B cell (primary cell): ENCODE measurements at regions not wholly inside any gene's neighbourhood (a gene's known extent, or its start where the extent isn't known, plus 50 kb on each side); places are given as distances from the start of the nearest gene placed in this dataset.

Experiments
- ATAC-seq: fragments of 200-7000 bp; cut with Tn5 transposase; one replicate; pipeline ENCODE4 v1.10.0; 2021; ENCODE audit warnings: low read depth, mild to moderate bottlenecking, moderate number of reproducible peaks, moderate library complexity
- CTCF ChIA-PET: fragments of 350-600 bp; sonication (Branson Sonifier 250); formaldehyde crosslinking; loops from one replicate; lab custom pipeline; 2021; ENCODE audit warnings: antibody characterized with exemption, inconsistent platforms; lab: Charles Lee
- POLR2A ChIA-PET: fragments of 350-600 bp; sonication (Branson Sonifier 250); formaldehyde crosslinking; loops from one replicate; lab custom pipeline; 2021; ENCODE audit warnings: antibody characterized with exemption; lab: Charles Lee
- DNase-seq: peaks from one replicate; pipeline ENCODE4 v3.0.0; 2013
- H2AFZ ChIP-seq: 2 replicates; pipeline ENCODE4 v1.6.1; 2012; ENCODE audit warnings: mild to moderate bottlenecking, low read depth, low read length; ENCODE audit not compliant: insufficient read depth, poor library complexity, severe bottlenecking
- H3K27ac ChIP-seq, 2 donors: 1 replicate in 1 of 2; 2 replicates in 1 of 2; pipeline ENCODE4 v1.5.1; 2012 to 2013; ENCODE audit warnings: low read length in 2 of 2, mild to moderate bottlenecking in 2 of 2, moderate library complexity in 1 of 2
- H3K27me3 ChIP-seq, 4 experiments: fragments of 200-600 bp in 1 of 4; sonication (generic) in 1 of 4; replicated peaks in 1 of 4; 1 replicate in 2 of 4; 2 replicates in 2 of 4; pipeline versions ENCODE4 v1.6.1 to v1.7.0; 2013 to 2016; ENCODE audit warnings: low read length in 3 of 4, mild to moderate bottlenecking in 2 of 4, mixed read lengths in 1 of 4, moderate library complexity in 1 of 4; ENCODE audit not compliant: insufficient read depth in 4 of 4, control insufficient read depth in 3 of 4; ENCODE audit errors: control extremely low read depth in 1 of 4
- H3K36me3 ChIP-seq, 2 experiments: replicated peaks in 1 of 2; 1 replicate in 1 of 2; 2 replicates in 1 of 2; pipeline versions ENCODE4 v1.6.1 to v1.7.1; 2013; ENCODE audit warnings: low read length in 1 of 2; ENCODE audit not compliant: insufficient read depth in 2 of 2, control insufficient read depth in 1 of 2; ENCODE audit errors: control extremely low read depth in 1 of 2, extremely low read depth in 1 of 2
- H3K4me1 ChIP-seq, 2 donors: fragments of 200-600 bp in 1 of 2; sonication (generic) in 1 of 2; 1 replicate in 1 of 2; 2 replicates in 1 of 2; pipeline versions ENCODE4 v1.5.1 to v1.6.1; 2013 to 2017; ENCODE audit warnings: low read length in 2 of 2; ENCODE audit not compliant: control insufficient read depth in 2 of 2, insufficient read depth in 2 of 2
- H3K4me2 ChIP-seq: replicated peaks from 2 replicates; pipeline ENCODE3; 2012; ENCODE audit warnings: mild to moderate bottlenecking, low read depth, low read length; ENCODE audit not compliant: poor library complexity, severe bottlenecking
- H3K4me3 ChIP-seq, 5 experiments: fragments of 200-600 bp in 1 of 5; sonication (generic) in 1 of 5; 1 replicate in 3 of 5; 2 replicates in 2 of 5; pipeline versions ENCODE4 v1.5.1 to v1.7.0; 2011 to 2016; ENCODE audit warnings: low read length in 4 of 5, mild to moderate bottlenecking in 4 of 5, low read depth in 2 of 5, control low read depth in 1 of 5, moderate library complexity in 1 of 5; ENCODE audit not compliant: insufficient read depth in 1 of 5; ENCODE audit errors: control extremely low read depth in 1 of 5, extremely low read depth in 1 of 5
- H3K79me2 ChIP-seq: fragments of 200-600 bp; sonication (generic); one replicate; pipeline ENCODE4 v1.6.0; 2016; ENCODE audit warnings: low read length; ENCODE audit not compliant: control insufficient read depth, insufficient read depth
- H3K9ac ChIP-seq: fragments of 200-600 bp; sonication (generic); 2 replicates; pipeline ENCODE4 v1.6.1; 2017; ENCODE audit warnings: mild to moderate bottlenecking, low read length, moderate library complexity
- H3K9me3 ChIP-seq, 3 donors: one replicate each; pipeline versions ENCODE4 v1.6.1 to v1.7.1; 2013; ENCODE audit warnings: low read length in 2 of 3; ENCODE audit not compliant: control insufficient read depth in 2 of 3, insufficient read depth in 1 of 3; ENCODE audit errors: control extremely low read depth in 1 of 3
- H4K20me1 ChIP-seq: 2 replicates; pipeline ENCODE4 v1.6.0; 2012; ENCODE audit warnings: mild to moderate bottlenecking, low read length; ENCODE audit not compliant: insufficient read depth, control insufficient read depth, poor library complexity, severe bottlenecking
- H3K27ac Mint-ChIP-seq: one replicate; pipeline ENCODE4 v1.8.0; 2021; ENCODE audit warnings: mixed read lengths
- H3K27me3 Mint-ChIP-seq: one replicate; pipeline ENCODE4 v1.8.0; 2021; ENCODE audit warnings: mixed read lengths
- H3K4me1 Mint-ChIP-seq: one replicate; pipeline ENCODE4 v1.8.0; 2021; ENCODE audit warnings: mixed read lengths
- H3K4me3 Mint-ChIP-seq: one replicate; pipeline ENCODE4 v1.8.0; 2021; ENCODE audit warnings: mixed read lengths
- H3K9me3 Mint-ChIP-seq: one replicate; pipeline ENCODE4 v1.8.0; 2022; ENCODE audit warnings: mixed read lengths; ENCODE audit not compliant: insufficient read depth
- EZH2 ChIP-seq: IDR thresholded peaks from 2 replicates; pipeline ENCODE4 v1.6.1; 2012; ENCODE audit warnings: borderline replicate concordance, low read depth, mild to moderate bottlenecking, moderate library complexity, low read length; ENCODE audit not compliant: insufficient read depth, poor library complexity, severe bottlenecking
- WGBS: methylation state at CpG from one replicate; pipeline ENCODE4 v1.1.5; 2013; ENCODE audit warnings: missing lambda C conversion rate; ENCODE audit not compliant: insufficient coverage; 5-methylcytosine and 5-hydroxymethylcytosine counted together
- intact Hi-C: fragments of 100-400 bp; cut with micrococcal nuclease; formaldehyde crosslinking; loops from one replicate; pipeline ENCODE4 v1.10.0; 2022
- TF ChIP-seq, protein P1 (sequence below): fragments of 200-600 bp; IDR thresholded peaks from one replicate; pipeline ENCODE4 v1.8.0; 2022; ENCODE audit warnings: antibody characterized with exemption, mild to moderate bottlenecking

- ChIA-PET CTCF (no interaction called here), POLR2A (no interaction called here)
- ATAC-seq (no peak), DNase-seq (peak; percentile 15)
- no peaks in the 10 kb centered on the region for H3K27me3 ChIP-seq
- H3K9ac ChIP-seq, result no peak overlapping the region
- no peaks in the 10 kb centered on the region for H3K79me2 ChIP-seq
- no peak overlapping the region for H3K27ac ChIP-seq
- intact Hi-C loops, result loop anchor here (5.0 kb wide), 2 partner anchors 620 to 885 kb away; no protein-coding TSS in a partner anchor
- H3K4me1 ChIP-seq, result no peaks in the 10 kb centered on the region
- WGBS, result no CpG with 5 or more reads among the region's 3 CpGs
- H3K27me3 Mint-ChIP-seq, result peaks cover 3% of the 10 kb centered on the region
- no peaks in the 10 kb centered on the region for H3K36me3 ChIP-seq
- no peaks in the 10 kb centered on the region for H4K20me1 ChIP-seq
- H3K4me2 ChIP-seq, result no peak overlapping the region
- no peaks in the 10 kb centered on the region for H3K9me3 ChIP-seq
- H3K4me1 Mint-ChIP-seq, result no peaks in the 10 kb centered on the region
- H3K9me3 Mint-ChIP-seq, result peaks cover 2% of the 10 kb centered on the region
- H3K4me3 Mint-ChIP-seq, result no peak overlapping the region
- H2AFZ ChIP-seq, result no peak overlapping the region
- TF ChIP-seq, protein P1, sequence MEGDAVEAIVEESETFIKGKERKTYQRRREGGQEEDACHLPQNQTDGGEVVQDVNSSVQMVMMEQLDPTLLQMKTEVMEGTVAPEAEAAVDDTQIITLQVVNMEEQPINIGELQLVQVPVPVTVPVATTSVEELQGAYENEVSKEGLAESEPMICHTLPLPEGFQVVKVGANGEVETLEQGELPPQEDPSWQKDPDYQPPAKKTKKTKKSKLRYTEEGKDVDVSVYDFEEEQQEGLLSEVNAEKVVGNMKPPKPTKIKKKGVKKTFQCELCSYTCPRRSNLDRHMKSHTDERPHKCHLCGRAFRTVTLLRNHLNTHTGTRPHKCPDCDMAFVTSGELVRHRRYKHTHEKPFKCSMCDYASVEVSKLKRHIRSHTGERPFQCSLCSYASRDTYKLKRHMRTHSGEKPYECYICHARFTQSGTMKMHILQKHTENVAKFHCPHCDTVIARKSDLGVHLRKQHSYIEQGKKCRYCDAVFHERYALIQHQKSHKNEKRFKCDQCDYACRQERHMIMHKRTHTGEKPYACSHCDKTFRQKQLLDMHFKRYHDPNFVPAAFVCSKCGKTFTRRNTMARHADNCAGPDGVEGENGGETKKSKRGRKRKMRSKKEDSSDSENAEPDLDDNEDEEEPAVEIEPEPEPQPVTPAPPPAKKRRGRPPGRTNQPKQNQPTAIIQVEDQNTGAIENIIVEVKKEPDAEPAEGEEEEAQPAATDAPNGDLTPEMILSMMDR, result peak; percentile 56
- TF ChIP-seq EZH2, result no peak
- no peak overlapping the region for H3K4me3 ChIP-seq
- H3K27ac Mint-ChIP-seq, result no peak overlapping the region
Observed at GRCh38 chr15:95291898-95292472, 1038.5 kb upstream of the NR2F2 start.

DNA sequence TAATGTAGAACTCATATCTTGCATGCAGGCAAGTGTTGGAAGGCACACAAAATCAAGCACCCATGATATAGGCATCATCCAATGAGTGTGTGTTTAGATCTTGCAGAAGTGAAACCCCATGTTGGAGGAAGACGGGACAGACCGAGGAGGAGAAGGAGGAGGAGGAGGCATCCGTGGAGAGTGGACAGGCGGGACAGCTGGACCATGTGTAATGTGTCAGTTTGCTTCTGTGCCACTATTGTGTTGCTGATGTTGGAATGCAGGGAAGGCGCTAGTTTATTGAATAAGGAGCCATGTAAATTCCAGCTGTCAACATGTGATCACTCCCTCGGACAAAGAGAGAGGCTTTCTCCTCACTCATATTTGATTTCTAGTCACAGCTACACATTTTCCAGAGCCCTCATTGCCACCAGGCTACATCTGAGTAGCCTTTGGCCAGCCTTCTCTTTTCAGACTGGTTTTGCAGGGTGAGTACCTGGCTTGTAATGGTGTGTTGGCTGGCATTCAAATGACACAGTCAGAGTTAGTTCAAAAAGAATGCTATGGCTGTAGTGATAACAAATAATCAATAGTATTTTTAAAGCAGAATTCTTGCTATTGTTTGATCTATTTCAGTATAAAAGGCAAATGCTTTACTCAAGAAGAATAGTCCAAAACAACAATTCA is 1037.6 kb upstream of the NR2F2 start:
- no peak overlapping the region for H3K27ac Mint-ChIP-seq
- no peaks in the 10 kb centered on the region for H3K79me2 ChIP-seq
- no peaks in the 10 kb centered on the region for H3K4me1 ChIP-seq
- no peak overlapping the region for H2AFZ ChIP-seq
- no peak overlapping the region for H3K27ac ChIP-seq
- no peaks in the 10 kb centered on the region for H3K4me1 Mint-ChIP-seq
- ATAC-seq (no peak), DNase-seq (no peak)
- no peak overlapping the region for H3K4me3 ChIP-seq
- H3K27me3 ChIP-seq, result no peaks in the 10 kb centered on the region
- H3K4me3 Mint-ChIP-seq, result no peak overlapping the region
- peaks cover 3% of the 10 kb centered on the region for H3K27me3 Mint-ChIP-seq
- no peak overlapping the region for H3K9ac ChIP-seq
- 73% methylated on average over 4 of the region's 6 CpGs for WGBS
- intact Hi-C loops, result loop anchor here (5.0 kb wide), 2 partner anchors 621 to 886 kb away; no protein-coding TSS in a partner anchor
- H4K20me1 ChIP-seq, result no peaks in the 10 kb centered on the region
- ChIA-PET POLR2A (no interaction called here), CTCF (interaction anchor here (1.3 kb wide), 1 partner anchor 9 kb away, joined by 4 read pairs; no protein-coding TSS in a partner anchor)
- peaks cover 2% of the 10 kb centered on the region for H3K9me3 Mint-ChIP-seq
- no peak for TF ChIP-seq EZH2
- TF ChIP-seq, protein P1, result no peak
- H3K36me3 ChIP-seq, result no peaks in the 10 kb centered on the region
- H3K4me2 ChIP-seq, result no peak overlapping the region
- no peaks in the 10 kb centered on the region for H3K9me3 ChIP-seq
